ENCODE measurements at regions not wholly inside any gene's neighbourhood (a gene's known extent, or its start where the extent isn't known, plus 50 kb on each side); places are given as distances from the start of the nearest gene placed in this dataset.
"Not testable (repeated sequence)": the region's sequence is repeated elsewhere in the genome, so short reads cannot be mapped to it uniquely, and the experiment has no call there.

- no peaks in the 10 kb centered on the region for H3K36me3 ChIP-seq
- no peaks in the 10 kb centered on the region for H3K4me1 ChIP-seq (ENCODE audit: control insufficient read depth in 1 of 2, low read depth in 2 of 2)
- no peak for ATAC-seq (ENCODE audit: insufficient number of reproducible peaks, low FRiP score, low read depth)
- H3K27me3 ChIP-seq (replicated peaks; ENCODE audit: insufficient read depth) = no peaks in the 10 kb centered on the region
- DNase-seq (ENCODE audit: low spot score) = no peak
- no peaks in the 10 kb centered on the region for H3K9me3 ChIP-seq
- H3K4me3 ChIP-seq = no peak overlapping the region
- no peak overlapping the region for H3K27ac ChIP-seq
- TF ChIP-seq, protein P1, sequence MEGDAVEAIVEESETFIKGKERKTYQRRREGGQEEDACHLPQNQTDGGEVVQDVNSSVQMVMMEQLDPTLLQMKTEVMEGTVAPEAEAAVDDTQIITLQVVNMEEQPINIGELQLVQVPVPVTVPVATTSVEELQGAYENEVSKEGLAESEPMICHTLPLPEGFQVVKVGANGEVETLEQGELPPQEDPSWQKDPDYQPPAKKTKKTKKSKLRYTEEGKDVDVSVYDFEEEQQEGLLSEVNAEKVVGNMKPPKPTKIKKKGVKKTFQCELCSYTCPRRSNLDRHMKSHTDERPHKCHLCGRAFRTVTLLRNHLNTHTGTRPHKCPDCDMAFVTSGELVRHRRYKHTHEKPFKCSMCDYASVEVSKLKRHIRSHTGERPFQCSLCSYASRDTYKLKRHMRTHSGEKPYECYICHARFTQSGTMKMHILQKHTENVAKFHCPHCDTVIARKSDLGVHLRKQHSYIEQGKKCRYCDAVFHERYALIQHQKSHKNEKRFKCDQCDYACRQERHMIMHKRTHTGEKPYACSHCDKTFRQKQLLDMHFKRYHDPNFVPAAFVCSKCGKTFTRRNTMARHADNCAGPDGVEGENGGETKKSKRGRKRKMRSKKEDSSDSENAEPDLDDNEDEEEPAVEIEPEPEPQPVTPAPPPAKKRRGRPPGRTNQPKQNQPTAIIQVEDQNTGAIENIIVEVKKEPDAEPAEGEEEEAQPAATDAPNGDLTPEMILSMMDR (IDR thresholded peaks at IDR 0.05) = no peak
Observed at GRCh38 chr2:16349811-16350210, 315.8 kb downstream of the CYRIA start.

DNA sequence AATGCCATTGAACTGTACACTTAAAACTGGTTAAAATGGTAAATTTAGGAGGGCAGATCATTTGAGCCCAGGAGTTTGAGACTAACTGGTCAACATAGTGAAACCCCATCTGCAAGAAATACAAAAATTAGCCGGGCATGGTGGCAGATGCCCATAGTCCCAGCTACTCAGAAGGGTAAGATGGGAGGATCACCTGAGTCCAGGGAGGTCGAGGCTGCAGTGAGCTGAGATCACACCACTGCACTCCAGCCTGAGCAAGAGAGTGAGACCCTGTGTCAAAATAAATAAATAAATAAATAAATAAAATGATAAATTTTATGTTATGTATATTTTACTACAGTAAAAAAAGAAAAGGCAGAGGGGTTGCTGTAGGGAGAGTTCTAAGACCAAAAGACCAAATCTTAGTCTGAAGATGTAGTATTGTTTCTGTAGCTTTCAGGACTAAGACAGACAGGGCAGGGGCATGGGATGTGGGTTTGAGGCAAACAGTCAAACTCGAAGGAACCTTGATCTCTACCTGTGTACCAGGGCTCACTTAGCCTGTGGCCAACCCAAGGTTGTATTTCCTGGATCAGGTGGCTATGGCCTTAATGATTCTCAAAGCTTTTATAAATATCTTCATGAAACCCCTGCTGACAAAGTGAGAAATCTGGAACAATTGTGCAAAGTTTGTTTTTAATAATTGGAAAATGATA, 316.7 kb downstream of the CYRIA start:
- no peaks in the 10 kb centered on the region for H3K9me3 ChIP-seq
- no peaks in the 10 kb centered on the region for H3K4me1 ChIP-seq (ENCODE audit: control insufficient read depth in 1 of 2, low read depth in 2 of 2)
- DNase-seq (ENCODE audit: low spot score) (no peak), ATAC-seq (ENCODE audit: insufficient number of reproducible peaks, low FRiP score, low read depth) (no peak)
- no peaks in the 10 kb centered on the region for H3K36me3 ChIP-seq
- TF ChIP-seq, protein P1 (IDR thresholded peaks at IDR 0.05) = no peak
- H3K27me3 ChIP-seq (replicated peaks; ENCODE audit: insufficient read depth) = no peaks in the 10 kb centered on the region
- H3K4me3 ChIP-seq = no peak overlapping the region
- H3K27ac ChIP-seq = no peak overlapping the region

GRCh38 chr2:16346671-16347070, 319.0 kb downstream of the CYRIA start:
- Histone ChIP-seq H3K27me3 (replicated peaks; ENCODE audit: insufficient read depth) (no peaks in the 10 kb centered on the region), H3K4me1 (ENCODE audit: control insufficient read depth in 1 of 2, low read depth in 2 of 2) (no peaks in the 10 kb centered on the region), H3K4me3 (no peak overlapping the region), H3K36me3 (no peaks in the 10 kb centered on the region), H3K27ac (no peak overlapping the region), H3K9me3 (no peaks in the 10 kb centered on the region)
- ATAC-seq (ENCODE audit: insufficient number of reproducible peaks, low FRiP score, low read depth) (no peak), DNase-seq (ENCODE audit: low spot score) (no peak)
- TF ChIP-seq, protein P1 (IDR thresholded peaks at IDR 0.05) = no peak

GRCh38 chr2:16345231-16345630, 320.4 kb downstream of the CYRIA start:
- not testable (repeated sequence) for H3K4me1 ChIP-seq (ENCODE audit: control insufficient read depth in 1 of 2, low read depth in 2 of 2); ATAC-seq (ENCODE audit: insufficient number of reproducible peaks, low FRiP score, low read depth); H3K27ac ChIP-seq; H3K4me3 ChIP-seq; DNase-seq (ENCODE audit: low spot score); H3K9me3 ChIP-seq; H3K36me3 ChIP-seq; H3K27me3 ChIP-seq (replicated peaks; ENCODE audit: insufficient read depth)

- no peak for DNase-seq (ENCODE audit: low spot score)
- no peaks in the 10 kb centered on the region for H3K27me3 ChIP-seq (replicated peaks; ENCODE audit: insufficient read depth)
Observed at GRCh38 chr2:16339206-16339605, 326.4 kb downstream of the CYRIA start.

More at GRCh38 chr2:16339206-16339605, 326.4 kb downstream of the CYRIA start:
- no peak overlapping the region for H3K4me3 ChIP-seq
- no peaks in the 10 kb centered on the region for H3K4me1 ChIP-seq (ENCODE audit: control insufficient read depth in 1 of 2, low read depth in 2 of 2)
- ATAC-seq (ENCODE audit: insufficient number of reproducible peaks, low FRiP score, low read depth) = no peak
- H3K27ac ChIP-seq = no peak overlapping the region
- no peaks in the 10 kb centered on the region for H3K36me3 ChIP-seq
- TF ChIP-seq, protein P1 (IDR thresholded peaks at IDR 0.05) = no peak
- no peaks in the 10 kb centered on the region for H3K9me3 ChIP-seq
